ENCODE measurements at regions not wholly inside any gene's neighbourhood (a gene's known extent, or its start where the extent isn't known, plus 50 kb on each side); places are given as distances from the start of the nearest gene placed in this dataset.
A peak's percentile ranks its signal among the peaks of the same experiment; 100 is the strongest.

DNA sequence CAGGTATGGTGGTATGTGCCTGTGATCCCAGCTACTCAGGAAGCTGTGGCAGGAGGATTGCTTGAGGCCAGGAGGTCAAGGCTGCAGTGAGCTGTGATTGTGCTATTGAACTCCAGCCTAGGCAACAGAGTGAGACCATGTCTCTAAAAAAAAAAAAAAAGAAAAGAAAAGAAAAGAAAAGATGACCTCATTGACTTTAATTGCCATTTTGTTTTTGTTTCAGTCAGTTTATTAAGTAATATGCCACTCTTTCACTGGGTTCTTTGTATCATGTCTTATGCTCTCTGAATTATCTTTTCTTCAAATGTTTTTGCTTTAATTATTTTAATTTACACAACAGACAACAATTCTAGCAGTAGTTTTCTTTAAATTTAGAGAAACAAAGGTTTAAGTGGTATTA lies 293.8 kb downstream of the TSHZ3 start:
- no peak for TF ChIP-seq EP300 (IDR thresholded peaks at IDR 0.05)
- TF ChIP-seq POLR2A (IDR thresholded peaks at IDR 0.05): no peak
- TF ChIP-seq CTCF (IDR thresholded peaks at IDR 0.05): no peak
- Histone ChIP-seq H3K4me3 (no peak overlapping the region), H3K9me3 (peaks cover 0 to 7% (median 0%) of the 10 kb centered on the region in 4 donors), H3K4me1 (no peaks in the 10 kb centered on the region), H3K27ac (no peak overlapping the region), H3K36me3 (no peaks in the 10 kb centered on the region), H3K27me3 (no peaks in the 10 kb centered on the region)
- DNase-seq (ENCODE audit: low spot score in 2 of 2): no peak

- Histone ChIP-seq H3K36me3 (no peaks in the 10 kb centered on the region), H3K4me1 (no peaks in the 10 kb centered on the region), H3K4me3 (no peak overlapping the region), H3K27me3 (no peaks in the 10 kb centered on the region), H3K9me3 (peaks cover 0 to 5% (median 0%) of the 10 kb centered on the region in 4 donors), H3K27ac (no peak overlapping the region)
- DNase-seq (ENCODE audit: low spot score in 2 of 2): no peak
- TF ChIP-seq POLR2A (IDR thresholded peaks at IDR 0.05): no peak
- peak in 2 of 5 experiments; percentile 10 to 18 for TF ChIP-seq CTCF (IDR thresholded peaks at IDR 0.05)
- 26 to 36% methylated on average over 3 of the region's 3 CpGs for WGBS, 2 donors
Observed at GRCh38 chr19:31054430-31054829, 294.8 kb downstream of the TSHZ3 start.

- no peak overlapping the region for H3K4me3 ChIP-seq
- DNase-seq (ENCODE audit: low spot score in 2 of 2): no peak
- TF ChIP-seq EP300 (IDR thresholded peaks at IDR 0.05): no peak
- H3K4me1 ChIP-seq: no peaks in the 10 kb centered on the region
- 86 to 90% methylated on average over 5 of the region's 5 CpGs for WGBS, 2 donors
- H3K27me3 ChIP-seq: no peaks in the 10 kb centered on the region
- H3K27ac ChIP-seq: no peak overlapping the region
- H3K36me3 ChIP-seq: no peaks in the 10 kb centered on the region
- H3K9me3 ChIP-seq: no peaks in the 10 kb centered on the region
Observed at GRCh38 chr19:31049431-31049830, 299.8 kb downstream of the TSHZ3 start.

GRCh38 chr19:31046024-31046423 lies 303.2 kb downstream of the TSHZ3 start:
- DNase-seq (ENCODE audit: low spot score in 2 of 2): no peak
- H3K9me3 ChIP-seq: no peaks in the 10 kb centered on the region
- TF ChIP-seq CTCF (IDR thresholded peaks at IDR 0.05) (no peak), POLR2A (IDR thresholded peaks at IDR 0.05) (no peak), EP300 (IDR thresholded peaks at IDR 0.05) (no peak)
- H3K27me3 ChIP-seq: no peaks in the 10 kb centered on the region
- H3K27ac ChIP-seq: no peak overlapping the region
- no peaks in the 10 kb centered on the region for H3K4me1 ChIP-seq
- H3K4me3 ChIP-seq: no peak overlapping the region
- WGBS, 2 donors: 87 to 91% methylated on average over 2 of the region's 2 CpGs
- H3K36me3 ChIP-seq: no peaks in the 10 kb centered on the region

- TF ChIP-seq POLR2A (IDR thresholded peaks at IDR 0.05) (no peak), CTCF (IDR thresholded peaks at IDR 0.05) (no peak), EP300 (IDR thresholded peaks at IDR 0.05) (no peak)
- Histone ChIP-seq H3K4me1 (no peaks in the 10 kb centered on the region), H3K36me3 (no peaks in the 10 kb centered on the region), H3K4me3 (no peak overlapping the region), H3K9me3 (no peaks in the 10 kb centered on the region), H3K27me3 (no peaks in the 10 kb centered on the region), H3K27ac (no peak overlapping the region)
- 56 to 75% methylated on average over 2 of the region's 2 CpGs for WGBS, 2 donors
- DNase-seq (ENCODE audit: low spot score in 2 of 2): no peak
Observed at GRCh38 chr19:31041461-31041860, 307.8 kb downstream of the TSHZ3 start.

DNA sequence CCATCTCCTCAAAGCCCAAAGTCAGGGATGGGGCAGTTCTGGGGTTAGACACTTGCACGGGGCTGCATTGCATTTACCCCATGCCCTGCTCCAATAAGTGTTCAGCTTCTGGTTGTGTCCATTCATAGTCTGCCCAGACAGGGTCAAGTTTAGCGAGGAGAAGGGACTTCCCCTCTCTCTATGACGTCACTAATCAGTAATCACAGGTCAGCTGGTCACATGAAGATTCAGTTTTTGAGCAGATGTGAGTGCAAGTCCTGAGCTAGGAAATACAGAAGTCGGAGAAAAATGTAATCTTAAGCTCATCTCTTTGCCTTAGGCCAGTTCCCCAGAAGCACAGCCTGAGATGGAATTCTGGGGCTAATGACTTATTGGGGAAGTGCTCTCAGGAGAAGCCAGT lies 310.1 kb downstream of the TSHZ3 start:
- WGBS, 2 donors: 32 to 51% methylated on average over 4 of the region's 4 CpGs
- Histone ChIP-seq H3K9me3 (no peaks in the 10 kb centered on the region), H3K4me1 (no peaks in the 10 kb centered on the region), H3K27ac (no peak overlapping the region), H3K36me3 (no peaks in the 10 kb centered on the region), H3K4me3 (no peak overlapping the region), H3K27me3 (no peaks in the 10 kb centered on the region)
- no peak for DNase-seq (ENCODE audit: low spot score in 2 of 2)
- TF ChIP-seq POLR2A (IDR thresholded peaks at IDR 0.05) (no peak), EP300 (IDR thresholded peaks at IDR 0.05) (no peak), CTCF (IDR thresholded peaks at IDR 0.05) (no peak)

Measured in tibial nerve (tissue), 4 donors.